HG02870 (cell line): ENCODE measurements at regions not wholly inside any gene's neighbourhood (a gene's known extent, or its start where the extent isn't known, plus 50 kb on each side); places are given as distances from the start of the nearest gene placed in this dataset.
"Not testable (repeated sequence)": the region's sequence is repeated elsewhere in the genome, so short reads cannot be mapped to it uniquely, and the experiment has no call there.

Experiments
- ATAC-seq: cut with Tn5 transposase; IDR thresholded peaks from one replicate; pipeline ENCODE4 v1.9.1; 2021; ENCODE audit warnings: mild to moderate bottlenecking, moderate library complexity; ENCODE audit not compliant: unreplicated experiment

GRCh38 chr9:31519011-31519410, 865.4 kb upstream of the ACO1 start:
- peak; percentile 61 for ATAC-seq

- no peak for ATAC-seq
Measured at GRCh38 chr9:31519424-31519823, 865.0 kb upstream of the ACO1 start.

- no peak for ATAC-seq
Measured at GRCh38 chr9:31519826-31520225, 864.6 kb upstream of the ACO1 start.

- ATAC-seq: peak; percentile 92
Measured at GRCh38 chr9:31520301-31521085, 864.0 kb upstream of the ACO1 start.

GRCh38 chr9:31535651-31536050, 848.8 kb upstream of the ACO1 start:
- ATAC-seq: no peak

- no peak for ATAC-seq
Measured at GRCh38 chr9:31536471-31536870, 848.0 kb upstream of the ACO1 start.

GRCh38 chr9:31541721-31542281, 842.6 kb upstream of the ACO1 start:
- no peak for ATAC-seq

- ATAC-seq: peak; percentile 100
Measured at GRCh38 chr9:31542384-31543055, 841.9 kb upstream of the ACO1 start.

GRCh38 chr9:31554941-31555340, 829.5 kb upstream of the ACO1 start:
- no peak for ATAC-seq

GRCh38 chr9:31556667-31557463, 827.6 kb upstream of the ACO1 start:
- ATAC-seq: peak; percentile 85

GRCh38 chr9:31572190-31572589, 812.3 kb upstream of the ACO1 start:
- ATAC-seq: not testable (repeated sequence)

- no peak for ATAC-seq
Measured at GRCh38 chr9:31573561-31573960, 810.9 kb upstream of the ACO1 start.

GRCh38 chr9:31574006-31574765, 810.3 kb upstream of the ACO1 start:
- no peak for ATAC-seq

- no peak for ATAC-seq
Measured at GRCh38 chr9:31582071-31582470, 802.4 kb upstream of the ACO1 start.

GRCh38 chr9:31582561-31582960, 801.9 kb upstream of the ACO1 start:
- ATAC-seq: no peak

GRCh38 chr9:31585158-31585557, 799.3 kb upstream of the ACO1 start:
- ATAC-seq: no peak

GRCh38 chr9:31587146-31587545, 797.3 kb upstream of the ACO1 start:
- no peak for ATAC-seq

- no peak for ATAC-seq
Measured at GRCh38 chr9:31588006-31588405, 796.4 kb upstream of the ACO1 start.

GRCh38 chr9:31588756-31589155, 795.7 kb upstream of the ACO1 start:
- no peak for ATAC-seq

GRCh38 chr9:31590091-31590490, 794.4 kb upstream of the ACO1 start:
- no peak for ATAC-seq

- ATAC-seq: not testable (repeated sequence)
Measured at GRCh38 chr9:31597086-31597485, 787.4 kb upstream of the ACO1 start.
